ENCODE measurements at regions not wholly inside any gene's neighbourhood (a gene's known extent, or its start where the extent isn't known, plus 50 kb on each side); places are given as distances from the start of the nearest gene placed in this dataset.

GRCh38 chr2:20533993-20534622 lies 87.2 kb downstream of the RHOB start:
- no peaks in the 10 kb centered on the region for H3K27me3 ChIP-seq
- H3K9me3 ChIP-seq: no peaks in the 10 kb centered on the region
- H3K36me3 ChIP-seq: no peaks in the 10 kb centered on the region
- peaks cover 3% of the 10 kb centered on the region for H3K4me1 ChIP-seq
- H3K4me3 ChIP-seq: no peak overlapping the region
- no peak overlapping the region for H3K27ac ChIP-seq
- TF ChIP-seq CTCF (IDR thresholded peaks at IDR 0.05): no peak
- no peak for TF ChIP-seq POLR2A (IDR thresholded peaks at IDR 0.05)
- TF ChIP-seq POLR2AphosphoS5 (IDR thresholded peaks at IDR 0.05; ENCODE audit: insufficient read depth in 1 of 2, low read depth in 1 of 2): no peak
- intact Hi-C loops (cut with DNase I): no loop called here
- no peak for DNase-seq (ENCODE audit: extremely low spot score in 2 of 2)

GRCh38 chr2:20534913-20535801 lies 88.3 kb downstream of the RHOB start:
- H3K4me3 ChIP-seq: no peak overlapping the region
- no peak for DNase-seq (ENCODE audit: extremely low spot score in 2 of 2)
- intact Hi-C loops (cut with DNase I): no loop called here

GRCh38 chr2:20536619-20537422 lies 89.9 kb downstream of the RHOB start:
- intact Hi-C loops (cut with DNase I): no loop called here
- H3K4me1 ChIP-seq: peaks cover 10% of the 10 kb centered on the region

More at GRCh38 chr2:20534913-20535801, 88.3 kb downstream of the RHOB start:
- no peaks in the 10 kb centered on the region for H3K9me3 ChIP-seq
- peaks cover 10% of the 10 kb centered on the region for H3K4me1 ChIP-seq
- TF ChIP-seq POLR2AphosphoS5 (IDR thresholded peaks at IDR 0.05; ENCODE audit: insufficient read depth in 1 of 2, low read depth in 1 of 2) (no peak), POLR2A (IDR thresholded peaks at IDR 0.05) (no peak), CTCF (IDR thresholded peaks at IDR 0.05) (no peak)
- H3K27me3 ChIP-seq: no peaks in the 10 kb centered on the region
- H3K27ac ChIP-seq: no peak overlapping the region
- H3K36me3 ChIP-seq: no peaks in the 10 kb centered on the region

GRCh38 chr2:20537423-20538307 lies 90.8 kb downstream of the RHOB start:
- DNase-seq (ENCODE audit: extremely low spot score in 2 of 2): no peak
- Histone ChIP-seq H3K4me3 (no peak overlapping the region), H3K4me1 (peaks cover 10% of the 10 kb centered on the region), H3K9me3 (no peaks in the 10 kb centered on the region), H3K27ac (no peak overlapping the region), H3K27me3 (no peaks in the 10 kb centered on the region), H3K36me3 (no peaks in the 10 kb centered on the region)
- intact Hi-C loops (cut with DNase I): no loop called here
- TF ChIP-seq POLR2AphosphoS5 (IDR thresholded peaks at IDR 0.05; ENCODE audit: insufficient read depth in 1 of 2, low read depth in 1 of 2) (no peak), POLR2A (IDR thresholded peaks at IDR 0.05) (no peak)

More at GRCh38 chr2:20536619-20537422, 89.9 kb downstream of the RHOB start:
- H3K27me3 ChIP-seq: no peaks in the 10 kb centered on the region
- no peak overlapping the region for H3K27ac ChIP-seq
- no peaks in the 10 kb centered on the region for H3K36me3 ChIP-seq
- no peaks in the 10 kb centered on the region for H3K9me3 ChIP-seq
- TF ChIP-seq CTCF (IDR thresholded peaks at IDR 0.05): no peak
- H3K4me3 ChIP-seq: no peak overlapping the region
- DNase-seq (ENCODE audit: extremely low spot score in 2 of 2): no peak

Measured in vagina (tissue), 2 donors.